GM04503 (cell line): ENCODE measurements at regions not wholly inside any gene's neighbourhood (a gene's known extent, or its start where the extent isn't known, plus 50 kb on each side); places are given as distances from the start of the nearest gene placed in this dataset.
"Not testable (repeated sequence)": the region's sequence is repeated elsewhere in the genome, so short reads cannot be mapped to it uniquely, and the experiment has no call there.

Source experiments
- DNase-seq: peaks from one replicate; pipeline ENCODE4 v3.0.0-alpha.2; 2012; ENCODE audit warnings: low read depth

- DNase-seq: no peak
Observed at GRCh38 chrX:54615109-54615508, 85.1 kb downstream of the GNL3L start.

GRCh38 chrX:54633641-54634040, 103.6 kb downstream of the GNL3L start:
- DNase-seq: no peak

GRCh38 chrX:54639018-54639345, 109.0 kb downstream of the GNL3L start:
- no peak for DNase-seq

GRCh38 chrX:54639346-54640102, 109.5 kb downstream of the GNL3L start:
- DNase-seq: peak; percentile 88

GRCh38 chrX:54640103-54640690, 110.2 kb downstream of the GNL3L start:
- no peak for DNase-seq

GRCh38 chrX:54640736-54641135, 110.7 kb downstream of the GNL3L start:
- DNase-seq: no peak

GRCh38 chrX:54641530-54641929, 111.5 kb downstream of the GNL3L start:
- DNase-seq: no peak

- DNase-seq: not testable (repeated sequence)
Observed at GRCh38 chrX:54647607-54648006, 117.6 kb downstream of the GNL3L start.

- DNase-seq: no peak
Observed at GRCh38 chrX:54659547-54659946, 129.5 kb downstream of the GNL3L start.

GRCh38 chrX:54675762-54676161, 122.3 kb downstream of the ITIH6 start:
- DNase-seq: no peak

- DNase-seq: no peak
Observed at GRCh38 chrX:54695231-54695630, 102.8 kb downstream of the ITIH6 start.

- DNase-seq: no peak
Observed at GRCh38 chrX:54695816-54696487, 102.1 kb downstream of the ITIH6 start.
